ENCODE measurements at regions not wholly inside any gene's neighbourhood (a gene's known extent, or its start where the extent isn't known, plus 50 kb on each side); places are given as distances from the start of the nearest gene placed in this dataset.

DNA sequence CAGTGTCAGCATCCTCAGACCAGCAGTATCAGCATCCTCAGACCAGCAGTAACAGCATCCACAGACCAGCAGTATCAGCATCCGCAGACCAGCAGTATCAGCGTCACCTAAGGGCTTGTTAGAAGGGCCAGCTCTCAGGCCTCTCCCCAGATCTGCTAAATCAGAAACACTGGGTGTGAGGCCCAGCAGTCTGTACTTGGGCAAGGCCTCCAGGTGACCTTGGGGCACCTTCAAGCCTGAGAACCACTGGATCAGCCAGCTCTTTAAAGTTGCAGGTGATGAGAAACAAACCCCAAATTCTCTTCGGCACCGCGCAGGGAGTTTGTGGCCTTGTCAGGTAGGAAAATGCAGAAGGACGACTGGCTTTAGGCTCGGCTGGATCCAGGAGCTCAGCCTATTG, 290.5 kb upstream of the CDH4 start:
- H3K9me3 ChIP-seq (ENCODE audit: control insufficient read depth, insufficient read depth, low read depth, low read length) = no peaks in the 10 kb centered on the region
- no peak for TF ChIP-seq ZNF76 (tag by site-specific recombination; IDR thresholded peaks at IDR 0.05; ENCODE audit: borderline replicate concordance, low read depth)
- no peak for TF ChIP-seq WT1 (tag by site-specific recombination; IDR thresholded peaks at IDR 0.05)
- no peak for TF ChIP-seq ZNF146 (tag by site-specific recombination; IDR thresholded peaks at IDR 0.05)
- TF ChIP-seq ZNF670 (tag by site-specific recombination; IDR thresholded peaks at IDR 0.05; ENCODE audit: low read depth) = no peak
- no peak for TF ChIP-seq GLIS2 (tag by site-specific recombination; IDR thresholded peaks at IDR 0.05)
- TF ChIP-seq ZNF214 (tag by site-specific recombination; IDR thresholded peaks at IDR 0.05; ENCODE audit: borderline replicate concordance) = no peak
- no peak for TF ChIP-seq ZNF549 (tag by site-specific recombination; IDR thresholded peaks at IDR 0.05)
- TF ChIP-seq ZNF121 (tag by site-specific recombination; IDR thresholded peaks at IDR 0.05) = no peak
- TF ChIP-seq ZSCAN23 (tag by site-specific recombination; IDR thresholded peaks at IDR 0.05) = no peak
- TF ChIP-seq ZNF423 (tag by site-specific recombination; IDR thresholded peaks at IDR 0.05) = no peak
- TF ChIP-seq, protein P1, sequence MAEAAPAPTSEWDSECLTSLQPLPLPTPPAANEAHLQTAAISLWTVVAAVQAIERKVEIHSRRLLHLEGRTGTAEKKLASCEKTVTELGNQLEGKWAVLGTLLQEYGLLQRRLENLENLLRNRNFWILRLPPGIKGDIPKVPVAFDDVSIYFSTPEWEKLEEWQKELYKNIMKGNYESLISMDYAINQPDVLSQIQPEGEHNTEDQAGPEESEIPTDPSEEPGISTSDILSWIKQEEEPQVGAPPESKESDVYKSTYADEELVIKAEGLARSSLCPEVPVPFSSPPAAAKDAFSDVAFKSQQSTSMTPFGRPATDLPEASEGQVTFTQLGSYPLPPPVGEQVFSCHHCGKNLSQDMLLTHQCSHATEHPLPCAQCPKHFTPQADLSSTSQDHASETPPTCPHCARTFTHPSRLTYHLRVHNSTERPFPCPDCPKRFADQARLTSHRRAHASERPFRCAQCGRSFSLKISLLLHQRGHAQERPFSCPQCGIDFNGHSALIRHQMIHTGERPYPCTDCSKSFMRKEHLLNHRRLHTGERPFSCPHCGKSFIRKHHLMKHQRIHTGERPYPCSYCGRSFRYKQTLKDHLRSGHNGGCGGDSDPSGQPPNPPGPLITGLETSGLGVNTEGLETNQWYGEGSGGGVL (tag by site-specific recombination; IDR thresholded peaks at IDR 0.05) = no peak
- no peak for TF ChIP-seq ZBTB7A (tag by site-specific recombination; IDR thresholded peaks at IDR 0.05; ENCODE audit: low read depth)
- no peak for TF ChIP-seq ZNF174 (tag by site-specific recombination; IDR thresholded peaks at IDR 0.05)
- TF ChIP-seq ZNF335 (tag by site-specific recombination; conservative IDR thresholded peaks at IDR 0.05) = no peak
- TF ChIP-seq, protein P2, sequence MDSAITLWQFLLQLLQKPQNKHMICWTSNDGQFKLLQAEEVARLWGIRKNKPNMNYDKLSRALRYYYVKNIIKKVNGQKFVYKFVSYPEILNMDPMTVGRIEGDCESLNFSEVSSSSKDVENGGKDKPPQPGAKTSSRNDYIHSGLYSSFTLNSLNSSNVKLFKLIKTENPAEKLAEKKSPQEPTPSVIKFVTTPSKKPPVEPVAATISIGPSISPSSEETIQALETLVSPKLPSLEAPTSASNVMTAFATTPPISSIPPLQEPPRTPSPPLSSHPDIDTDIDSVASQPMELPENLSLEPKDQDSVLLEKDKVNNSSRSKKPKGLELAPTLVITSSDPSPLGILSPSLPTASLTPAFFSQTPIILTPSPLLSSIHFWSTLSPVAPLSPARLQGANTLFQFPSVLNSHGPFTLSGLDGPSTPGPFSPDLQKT (IDR thresholded peaks at IDR 0.05; ENCODE audit: borderline replicate concordance, low read depth, low read length) = no peak
- no peak for TF ChIP-seq ZNF292 (tag by site-specific recombination; IDR thresholded peaks at IDR 0.05; ENCODE audit: borderline replicate concordance, low read depth)
- H3K27ac ChIP-seq (ENCODE audit: extremely low read depth, low read depth, low read length) = no peak overlapping the region
- H3K4me3 ChIP-seq (ENCODE audit: low read depth, low read length) = no peak overlapping the region
- H3K36me3 ChIP-seq (ENCODE audit: control insufficient read depth in 2 of 2, insufficient read depth in 1 of 2, low read length in 2 of 2) = no peaks in the 10 kb centered on the region
- CTCF ChIA-PET = no interaction called here
- no peaks in the 10 kb centered on the region for H3K4me1 ChIP-seq (ENCODE audit: control insufficient read depth, insufficient read depth, low read length)
- POLR2A ChIA-PET = no interaction called here

DNA sequence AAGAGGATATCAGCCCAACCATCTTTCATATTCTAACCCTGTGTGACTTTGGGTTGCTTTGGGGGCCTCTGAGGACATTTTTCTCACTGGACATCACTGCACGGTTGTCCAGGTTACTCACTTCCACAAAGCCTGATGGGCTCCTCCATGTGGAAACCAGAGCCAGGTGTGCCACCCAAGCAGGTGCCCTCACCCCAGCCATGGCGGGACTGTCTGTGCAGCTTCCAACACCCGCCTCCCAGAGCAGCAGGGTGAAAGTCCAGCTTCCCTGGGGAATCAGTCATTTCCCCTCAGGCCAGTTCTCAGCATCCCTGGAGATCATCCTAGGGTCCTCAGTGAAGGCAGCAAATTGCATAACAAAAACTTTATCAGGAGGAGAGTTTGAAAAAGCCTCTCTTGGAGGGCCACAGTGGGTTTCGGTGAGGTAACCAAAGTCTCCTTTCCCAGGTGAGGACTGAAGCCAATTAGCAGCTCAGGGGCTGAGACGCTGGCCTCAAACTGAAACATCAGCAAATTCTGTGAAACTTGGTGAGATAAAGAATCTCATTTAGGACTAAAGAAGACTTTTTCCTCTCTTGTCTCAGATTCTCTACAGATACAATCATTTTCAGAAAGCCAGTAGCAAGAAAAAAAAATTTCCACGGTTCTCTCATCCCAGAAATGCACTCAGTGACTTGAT, 289.6 kb upstream of the CDH4 start:
- no peaks in the 10 kb centered on the region for H3K4me1 ChIP-seq (ENCODE audit: control insufficient read depth, insufficient read depth, low read length)
- no peak overlapping the region for H3K27ac ChIP-seq (ENCODE audit: extremely low read depth, low read depth, low read length)
- H3K36me3 ChIP-seq (ENCODE audit: control insufficient read depth in 2 of 2, insufficient read depth in 1 of 2, low read length in 2 of 2) = no peaks in the 10 kb centered on the region
- H3K4me3 ChIP-seq (ENCODE audit: low read depth, low read length) = no peak overlapping the region
- TF ChIP-seq, protein P3, sequence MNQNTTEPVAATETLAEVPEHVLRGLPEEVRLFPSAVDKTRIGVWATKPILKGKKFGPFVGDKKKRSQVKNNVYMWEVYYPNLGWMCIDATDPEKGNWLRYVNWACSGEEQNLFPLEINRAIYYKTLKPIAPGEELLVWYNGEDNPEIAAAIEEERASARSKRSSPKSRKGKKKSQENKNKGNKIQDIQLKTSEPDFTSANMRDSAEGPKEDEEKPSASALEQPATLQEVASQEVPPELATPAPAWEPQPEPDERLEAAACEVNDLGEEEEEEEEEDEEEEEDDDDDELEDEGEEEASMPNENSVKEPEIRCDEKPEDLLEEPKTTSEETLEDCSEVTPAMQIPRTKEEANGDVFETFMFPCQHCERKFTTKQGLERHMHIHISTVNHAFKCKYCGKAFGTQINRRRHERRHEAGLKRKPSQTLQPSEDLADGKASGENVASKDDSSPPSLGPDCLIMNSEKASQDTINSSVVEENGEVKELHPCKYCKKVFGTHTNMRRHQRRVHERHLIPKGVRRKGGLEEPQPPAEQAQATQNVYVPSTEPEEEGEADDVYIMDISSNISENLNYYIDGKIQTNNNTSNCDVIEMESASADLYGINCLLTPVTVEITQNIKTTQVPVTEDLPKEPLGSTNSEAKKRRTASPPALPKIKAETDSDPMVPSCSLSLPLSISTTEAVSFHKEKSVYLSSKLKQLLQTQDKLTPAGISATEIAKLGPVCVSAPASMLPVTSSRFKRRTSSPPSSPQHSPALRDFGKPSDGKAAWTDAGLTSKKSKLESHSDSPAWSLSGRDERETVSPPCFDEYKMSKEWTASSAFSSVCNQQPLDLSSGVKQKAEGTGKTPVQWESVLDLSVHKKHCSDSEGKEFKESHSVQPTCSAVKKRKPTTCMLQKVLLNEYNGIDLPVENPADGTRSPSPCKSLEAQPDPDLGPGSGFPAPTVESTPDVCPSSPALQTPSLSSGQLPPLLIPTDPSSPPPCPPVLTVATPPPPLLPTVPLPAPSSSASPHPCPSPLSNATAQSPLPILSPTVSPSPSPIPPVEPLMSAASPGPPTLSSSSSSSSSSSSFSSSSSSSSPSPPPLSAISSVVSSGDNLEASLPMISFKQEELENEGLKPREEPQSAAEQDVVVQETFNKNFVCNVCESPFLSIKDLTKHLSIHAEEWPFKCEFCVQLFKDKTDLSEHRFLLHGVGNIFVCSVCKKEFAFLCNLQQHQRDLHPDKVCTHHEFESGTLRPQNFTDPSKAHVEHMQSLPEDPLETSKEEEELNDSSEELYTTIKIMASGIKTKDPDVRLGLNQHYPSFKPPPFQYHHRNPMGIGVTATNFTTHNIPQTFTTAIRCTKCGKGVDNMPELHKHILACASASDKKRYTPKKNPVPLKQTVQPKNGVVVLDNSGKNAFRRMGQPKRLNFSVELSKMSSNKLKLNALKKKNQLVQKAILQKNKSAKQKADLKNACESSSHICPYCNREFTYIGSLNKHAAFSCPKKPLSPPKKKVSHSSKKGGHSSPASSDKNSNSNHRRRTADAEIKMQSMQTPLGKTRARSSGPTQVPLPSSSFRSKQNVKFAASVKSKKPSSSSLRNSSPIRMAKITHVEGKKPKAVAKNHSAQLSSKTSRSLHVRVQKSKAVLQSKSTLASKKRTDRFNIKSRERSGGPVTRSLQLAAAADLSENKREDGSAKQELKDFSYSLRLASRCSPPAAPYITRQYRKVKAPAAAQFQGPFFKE (tag by site-specific recombination; IDR thresholded peaks at IDR 0.05; ENCODE audit: borderline replicate concordance) = no peak
- TF ChIP-seq ZNF626 (tag by site-specific recombination; IDR thresholded peaks at IDR 0.05) (no peak), ZNF549 (tag by site-specific recombination; IDR thresholded peaks at IDR 0.05) (no peak), TCF7L2 (IDR thresholded peaks at IDR 0.05; ENCODE audit: borderline replicate concordance, low read depth, low read length) (no peak), GLIS2 (tag by site-specific recombination; IDR thresholded peaks at IDR 0.05) (no peak), ZNF19 (tag by site-specific recombination; IDR thresholded peaks at IDR 0.05; ENCODE audit: low read depth) (no peak)
- TF ChIP-seq, protein P4, sequence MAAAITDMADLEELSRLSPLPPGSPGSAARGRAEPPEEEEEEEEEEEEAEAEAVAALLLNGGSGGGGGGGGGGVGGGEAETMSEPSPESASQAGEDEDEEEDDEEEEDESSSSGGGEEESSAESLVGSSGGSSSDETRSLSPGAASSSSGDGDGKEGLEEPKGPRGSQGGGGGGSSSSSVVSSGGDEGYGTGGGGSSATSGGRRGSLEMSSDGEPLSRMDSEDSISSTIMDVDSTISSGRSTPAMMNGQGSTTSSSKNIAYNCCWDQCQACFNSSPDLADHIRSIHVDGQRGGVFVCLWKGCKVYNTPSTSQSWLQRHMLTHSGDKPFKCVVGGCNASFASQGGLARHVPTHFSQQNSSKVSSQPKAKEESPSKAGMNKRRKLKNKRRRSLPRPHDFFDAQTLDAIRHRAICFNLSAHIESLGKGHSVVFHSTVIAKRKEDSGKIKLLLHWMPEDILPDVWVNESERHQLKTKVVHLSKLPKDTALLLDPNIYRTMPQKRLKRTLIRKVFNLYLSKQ (tag by site-specific recombination; IDR thresholded peaks at IDR 0.05; ENCODE audit: borderline replicate concordance) = no peak
- TF ChIP-seq, protein P5, sequence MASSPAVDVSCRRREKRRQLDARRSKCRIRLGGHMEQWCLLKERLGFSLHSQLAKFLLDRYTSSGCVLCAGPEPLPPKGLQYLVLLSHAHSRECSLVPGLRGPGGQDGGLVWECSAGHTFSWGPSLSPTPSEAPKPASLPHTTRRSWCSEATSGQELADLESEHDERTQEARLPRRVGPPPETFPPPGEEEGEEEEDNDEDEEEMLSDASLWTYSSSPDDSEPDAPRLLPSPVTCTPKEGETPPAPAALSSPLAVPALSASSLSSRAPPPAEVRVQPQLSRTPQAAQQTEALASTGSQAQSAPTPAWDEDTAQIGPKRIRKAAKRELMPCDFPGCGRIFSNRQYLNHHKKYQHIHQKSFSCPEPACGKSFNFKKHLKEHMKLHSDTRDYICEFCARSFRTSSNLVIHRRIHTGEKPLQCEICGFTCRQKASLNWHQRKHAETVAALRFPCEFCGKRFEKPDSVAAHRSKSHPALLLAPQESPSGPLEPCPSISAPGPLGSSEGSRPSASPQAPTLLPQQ (tag by site-specific recombination; IDR thresholded peaks at IDR 0.05) = no peak
- ChIA-PET CTCF (interaction anchor here (0.6 kb wide), 1 partner anchor 19 kb away, joined by 3 read pairs; no protein-coding TSS in a partner anchor), POLR2A (no interaction called here)
- no peaks in the 10 kb centered on the region for H3K9me3 ChIP-seq (ENCODE audit: control insufficient read depth, insufficient read depth, low read depth, low read length)

Measured in HEK293 (cell line).